A673 (cell line): ENCODE measurements at regions not wholly inside any gene's neighbourhood (a gene's known extent, or its start where the extent isn't known, plus 50 kb on each side); places are given as distances from the start of the nearest gene placed in this dataset.

Experiments used
- BruUV-seq: library from RNA; stranded (reverse); fragments of 400-500 nt; replicated peaks from 2 replicates; lab custom pipeline; 2021; lab: Mats Ljungman, UMichigan
- CTCF ChIA-PET: fragments of 300-600 bp; sonication (Branson Sonifier 250); formaldehyde crosslinking; loops from one replicate; lab custom pipeline; 2022; ENCODE audit warnings: antibody characterized with exemption; lab: Charles Lee
- POLR2A ChIA-PET: fragments of 300-600 bp; sonication (Branson Sonifier 250); formaldehyde crosslinking; loops from one replicate; lab custom pipeline; 2022; ENCODE audit warnings: antibody characterized with exemption; ENCODE audit not compliant: low non-redundant PET; lab: Charles Lee
- DNase-seq: peaks from one replicate; pipeline ENCODE4 v3.0.0-alpha.2; 2015; ENCODE audit warnings: low spot score
- H3K27ac ChIP-seq: fragments of 200-600 bp; sonication (generic); 2 replicates; pipeline ENCODE4 v1.5.1; 2016; ENCODE audit warnings: mixed run types, low read depth, mild to moderate bottlenecking, mixed read lengths, antibody characterized with exemption, low read length; ENCODE audit not compliant: poor library complexity, severe bottlenecking
- H3K27me3 ChIP-seq: fragments of 200-600 bp; sonication (generic); replicated peaks from 2 replicates; pipeline ENCODE4 v1.6.1; 2017; ENCODE audit warnings: mixed run types, low read depth, mild to moderate bottlenecking, mixed read lengths, antibody characterized with exemption, low read length; ENCODE audit not compliant: insufficient read depth, poor library complexity
- H3K36me3 ChIP-seq: fragments of 200-600 bp; sonication (generic); 2 replicates; pipeline ENCODE4 v1.6.1; 2016; ENCODE audit warnings: mixed run types, mild to moderate bottlenecking, mixed read lengths, antibody characterized with exemption, low read length; ENCODE audit not compliant: insufficient read depth, poor library complexity, severe bottlenecking
- H3K4me1 ChIP-seq: fragments of 200-600 bp; sonication (generic); 2 replicates; pipeline ENCODE4 v1.6.1; 2017; ENCODE audit warnings: mixed run types, mild to moderate bottlenecking, mixed read lengths, antibody characterized with exemption, low read length; ENCODE audit not compliant: insufficient read depth, poor library complexity, severe bottlenecking
- H3K4me3 ChIP-seq: fragments of 200-600 bp; sonication (generic); 2 replicates; pipeline ENCODE4 v1.5.1; 2016; ENCODE audit warnings: low read depth, mixed run types, mild to moderate bottlenecking, mixed read lengths, low read length; ENCODE audit not compliant: poor library complexity, severe bottlenecking
- H3K9me3 ChIP-seq: fragments of 200-600 bp; sonication (generic); 2 replicates; pipeline ENCODE4 v1.6.1; 2016; ENCODE audit warnings: mixed run types, low read depth, mild to moderate bottlenecking, mixed read lengths, antibody characterized with exemption, low read length; ENCODE audit not compliant: poor library complexity, severe bottlenecking
- EZH2 ChIP-seq: fragments of 200-600 bp; sonication (generic); IDR thresholded peaks from 2 replicates; pipeline ENCODE4 v1.6.1; 2017; ENCODE audit warnings: borderline replicate concordance, low read depth, mild to moderate bottlenecking, mixed read lengths, antibody characterized with exemption, low read length; ENCODE audit not compliant: poor library complexity, severe bottlenecking
- intact Hi-C: fragments of 100-400 bp; cut with micrococcal nuclease; formaldehyde crosslinking; loops from one replicate; pipeline ENCODE4 v1.10.0; 2022; ENCODE audit not compliant: unreplicated experiment
- TF ChIP-seq, protein P1 (sequence below): fragments of 300-800, 200-600 bp; sonication (generic); conservative IDR thresholded peaks from 2 replicates; pipeline ENCODE4 v1.5.1; 2017; ENCODE audit warnings: low read depth, mild to moderate bottlenecking, antibody characterized with exemption, low read length, moderate library complexity, mixed read lengths

DNA sequence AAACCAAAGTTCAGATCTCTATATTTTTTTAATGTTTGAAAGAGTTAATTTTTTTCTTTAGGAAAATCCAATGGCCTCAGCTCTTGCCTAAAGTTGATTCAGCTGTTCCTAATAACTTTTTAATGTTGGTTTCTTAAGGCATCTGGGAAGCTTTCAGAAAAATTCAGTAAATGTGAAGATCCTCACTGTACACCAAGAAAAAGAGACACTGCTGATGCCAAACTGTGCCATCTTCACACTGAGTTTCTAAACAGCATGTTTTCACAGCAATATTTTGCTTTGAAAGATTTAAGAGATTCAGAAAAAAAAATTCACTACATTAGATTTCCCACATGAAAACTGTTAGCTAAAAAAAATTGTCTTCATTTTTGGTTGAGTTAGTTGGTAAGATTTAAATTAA lies 249.4 kb downstream of the NEBL start:
- intact Hi-C loops, result no loop called here
- POLR2A ChIA-PET, result no interaction called here
- H3K4me3 ChIP-seq, result no peak overlapping the region
- H3K9me3 ChIP-seq, result no peaks in the 10 kb centered on the region
- no peaks in the 10 kb centered on the region for H3K4me1 ChIP-seq
- H3K36me3 ChIP-seq, result no peaks in the 10 kb centered on the region
- H3K27me3 ChIP-seq, result no peaks in the 10 kb centered on the region
- TF ChIP-seq EZH2, result no peak
- TF ChIP-seq, protein P1, sequence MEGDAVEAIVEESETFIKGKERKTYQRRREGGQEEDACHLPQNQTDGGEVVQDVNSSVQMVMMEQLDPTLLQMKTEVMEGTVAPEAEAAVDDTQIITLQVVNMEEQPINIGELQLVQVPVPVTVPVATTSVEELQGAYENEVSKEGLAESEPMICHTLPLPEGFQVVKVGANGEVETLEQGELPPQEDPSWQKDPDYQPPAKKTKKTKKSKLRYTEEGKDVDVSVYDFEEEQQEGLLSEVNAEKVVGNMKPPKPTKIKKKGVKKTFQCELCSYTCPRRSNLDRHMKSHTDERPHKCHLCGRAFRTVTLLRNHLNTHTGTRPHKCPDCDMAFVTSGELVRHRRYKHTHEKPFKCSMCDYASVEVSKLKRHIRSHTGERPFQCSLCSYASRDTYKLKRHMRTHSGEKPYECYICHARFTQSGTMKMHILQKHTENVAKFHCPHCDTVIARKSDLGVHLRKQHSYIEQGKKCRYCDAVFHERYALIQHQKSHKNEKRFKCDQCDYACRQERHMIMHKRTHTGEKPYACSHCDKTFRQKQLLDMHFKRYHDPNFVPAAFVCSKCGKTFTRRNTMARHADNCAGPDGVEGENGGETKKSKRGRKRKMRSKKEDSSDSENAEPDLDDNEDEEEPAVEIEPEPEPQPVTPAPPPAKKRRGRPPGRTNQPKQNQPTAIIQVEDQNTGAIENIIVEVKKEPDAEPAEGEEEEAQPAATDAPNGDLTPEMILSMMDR, result no peak
- no peak for DNase-seq
- CTCF ChIA-PET, result no interaction called here
- BruUV-seq, result no TSS peak
- H3K27ac ChIP-seq, result no peak overlapping the region

DNA sequence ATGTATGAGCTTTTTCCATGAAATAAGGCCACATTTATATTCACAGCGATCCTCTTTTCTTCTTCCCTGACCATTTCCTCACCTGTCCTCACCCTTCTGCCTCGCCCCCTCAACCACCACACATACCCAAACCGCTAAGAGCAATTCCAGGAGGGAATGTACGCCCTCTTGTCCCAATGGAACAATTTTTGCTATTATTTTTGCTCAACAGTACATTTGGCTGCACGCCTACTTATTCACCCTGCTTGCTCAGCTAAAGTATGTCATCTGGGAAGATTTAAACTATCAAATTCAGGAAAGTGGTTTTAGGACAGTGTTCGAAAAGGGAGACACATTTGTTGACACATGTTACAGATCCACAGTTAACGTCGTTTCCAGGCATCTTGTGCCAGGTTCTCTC lies 252.7 kb downstream of the NEBL start:
- ChIA-PET CTCF (no interaction called here), POLR2A (no interaction called here)
- TF ChIP-seq, protein P1, result no peak
- no peaks in the 10 kb centered on the region for H3K27me3 ChIP-seq
- no peak for DNase-seq
- no peaks in the 10 kb centered on the region for H3K4me1 ChIP-seq
- H3K4me3 ChIP-seq, result no peak overlapping the region
- BruUV-seq, result no TSS peak
- intact Hi-C loops, result no loop called here
- no peaks in the 10 kb centered on the region for H3K36me3 ChIP-seq
- H3K9me3 ChIP-seq, result no peaks in the 10 kb centered on the region
- no peak overlapping the region for H3K27ac ChIP-seq

- Histone ChIP-seq H3K4me1 (no peaks in the 10 kb centered on the region), H3K27me3 (no peaks in the 10 kb centered on the region), H3K27ac (no peak overlapping the region), H3K36me3 (no peaks in the 10 kb centered on the region), H3K9me3 (no peaks in the 10 kb centered on the region), H3K4me3 (no peak overlapping the region)
- ChIA-PET CTCF (no interaction called here), POLR2A (no interaction called here)
- DNase-seq, result no peak
- BruUV-seq, result no TSS peak
- intact Hi-C loops, result no loop called here
- TF ChIP-seq, protein P1, result no peak
- TF ChIP-seq EZH2, result no peak
These were observed 255.5 kb downstream of the NEBL start for GRCh38 chr10:20641605-20642004.
